HG03064 (cell line): ENCODE measurements at regions not wholly inside any gene's neighbourhood (a gene's known extent, or its start where the extent isn't known, plus 50 kb on each side); places are given as distances from the start of the nearest gene placed in this dataset.

Experiments
- ATAC-seq: cut with Tn5 transposase; IDR thresholded peaks from one replicate; pipeline ENCODE4 v1.9.1; 2021; ENCODE audit warnings: low read depth; ENCODE audit not compliant: unreplicated experiment

GRCh38 chr13:26897706-26898550 lies 137.3 kb upstream of the GPR12 start:
- no peak for ATAC-seq

- no peak for ATAC-seq
Measured at GRCh38 chr13:26896986-26897668, 136.5 kb upstream of the GPR12 start.

- ATAC-seq, result no peak
Measured at GRCh38 chr13:26895808-26896466, 135.4 kb upstream of the GPR12 start.

GRCh38 chr13:26895081-26895807 lies 134.7 kb upstream of the GPR12 start:
- ATAC-seq, result no peak

DNA sequence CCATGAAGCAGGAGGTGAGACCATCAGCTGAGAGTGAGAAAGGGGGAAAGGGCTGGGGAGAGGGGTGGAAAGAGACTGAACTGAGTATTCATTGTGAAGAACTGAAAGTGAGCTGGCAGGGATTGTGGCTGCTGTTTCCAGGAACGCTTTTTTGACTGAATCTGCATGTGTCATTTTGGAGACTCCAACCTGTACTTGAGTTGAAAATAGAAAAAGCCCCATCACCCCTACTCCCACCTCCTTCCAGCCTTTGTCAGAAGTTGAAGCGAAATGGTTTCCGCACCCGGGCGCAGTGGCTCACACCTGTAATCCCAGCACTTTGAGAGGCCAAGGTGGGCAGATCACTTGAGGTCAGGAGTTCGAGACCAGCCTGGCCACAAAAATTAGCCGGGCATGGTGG lies 128.0 kb upstream of the GPR12 start:
- no peak for ATAC-seq

- no peak for ATAC-seq
Measured at GRCh38 chr13:26887594-26887993, 127.0 kb upstream of the GPR12 start.

DNA sequence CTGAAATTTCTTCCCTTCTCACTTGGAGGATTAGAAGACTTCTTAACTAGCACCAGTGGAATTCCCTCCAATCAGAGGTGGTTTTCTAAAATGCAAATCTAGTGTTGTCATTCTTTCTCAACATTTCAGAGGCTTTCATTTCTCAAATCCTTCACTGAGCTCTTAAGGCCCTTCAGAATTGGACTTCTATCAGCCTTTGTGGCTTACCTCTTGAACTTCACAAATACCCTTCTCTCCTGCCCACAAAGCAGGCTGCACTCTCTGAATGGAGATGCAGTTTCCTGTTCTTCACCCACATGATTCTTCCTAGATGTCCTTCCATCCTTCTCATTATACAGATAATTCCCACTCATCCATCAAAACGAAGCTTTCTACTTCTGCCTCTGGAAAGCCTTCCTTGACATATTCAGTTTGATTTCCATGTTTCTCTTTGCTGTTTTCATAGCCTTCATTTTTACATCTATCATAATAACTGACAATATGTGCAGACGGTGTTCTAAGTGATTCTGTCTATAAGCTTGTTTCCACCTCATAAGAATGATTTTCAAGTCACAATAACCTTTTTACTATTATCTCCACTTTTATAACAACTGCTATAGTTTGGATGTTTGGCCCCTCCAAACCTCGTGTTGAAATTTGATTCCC lies 123.1 kb upstream of the GPR12 start:
- ATAC-seq, result no peak

- no peak for ATAC-seq
Measured at GRCh38 chr13:26882731-26883130, 122.1 kb upstream of the GPR12 start.

GRCh38 chr13:26881154-26881553 lies 120.6 kb upstream of the GPR12 start:
- no peak for ATAC-seq

- no peak for ATAC-seq
Measured at GRCh38 chr13:26880735-26881134, 120.1 kb upstream of the GPR12 start.

DNA sequence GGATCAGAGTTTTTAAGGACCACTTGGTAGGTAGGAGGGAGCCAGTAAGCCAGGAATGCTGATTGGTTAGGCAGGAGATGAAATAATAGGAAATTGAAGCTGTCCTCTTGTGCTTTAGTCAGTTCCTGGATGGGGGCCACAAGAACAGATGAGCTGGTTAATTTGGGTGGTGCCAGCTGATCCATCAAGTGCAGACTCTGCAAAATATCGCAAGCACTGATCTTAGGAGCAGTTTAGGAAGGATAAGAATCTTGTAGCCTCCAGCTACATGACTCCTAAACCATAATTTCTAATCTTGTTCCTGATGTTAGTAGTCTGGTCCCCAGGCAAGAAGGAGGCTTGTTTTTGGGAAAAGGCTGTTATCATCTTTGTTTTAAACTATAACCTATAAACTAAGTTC lies 117.9 kb upstream of the GPR12 start:
- ATAC-seq, result no peak

DNA sequence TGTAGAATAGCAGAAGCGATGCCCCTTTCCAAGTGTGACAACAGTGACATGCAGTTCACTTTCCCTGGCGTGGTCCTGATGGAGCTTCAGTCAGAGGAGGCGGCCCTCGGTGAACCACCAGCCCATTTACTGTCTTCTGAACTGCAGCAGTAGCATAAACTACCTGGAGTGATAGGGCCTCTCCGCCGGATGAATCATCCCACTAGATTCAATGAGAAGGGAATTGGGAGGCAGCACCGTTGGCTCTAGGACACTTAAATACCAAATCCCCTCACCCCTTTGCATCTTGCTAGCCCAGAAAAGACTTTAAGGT lies 112.8 kb upstream of the GPR12 start:
- ATAC-seq, result no peak

DNA sequence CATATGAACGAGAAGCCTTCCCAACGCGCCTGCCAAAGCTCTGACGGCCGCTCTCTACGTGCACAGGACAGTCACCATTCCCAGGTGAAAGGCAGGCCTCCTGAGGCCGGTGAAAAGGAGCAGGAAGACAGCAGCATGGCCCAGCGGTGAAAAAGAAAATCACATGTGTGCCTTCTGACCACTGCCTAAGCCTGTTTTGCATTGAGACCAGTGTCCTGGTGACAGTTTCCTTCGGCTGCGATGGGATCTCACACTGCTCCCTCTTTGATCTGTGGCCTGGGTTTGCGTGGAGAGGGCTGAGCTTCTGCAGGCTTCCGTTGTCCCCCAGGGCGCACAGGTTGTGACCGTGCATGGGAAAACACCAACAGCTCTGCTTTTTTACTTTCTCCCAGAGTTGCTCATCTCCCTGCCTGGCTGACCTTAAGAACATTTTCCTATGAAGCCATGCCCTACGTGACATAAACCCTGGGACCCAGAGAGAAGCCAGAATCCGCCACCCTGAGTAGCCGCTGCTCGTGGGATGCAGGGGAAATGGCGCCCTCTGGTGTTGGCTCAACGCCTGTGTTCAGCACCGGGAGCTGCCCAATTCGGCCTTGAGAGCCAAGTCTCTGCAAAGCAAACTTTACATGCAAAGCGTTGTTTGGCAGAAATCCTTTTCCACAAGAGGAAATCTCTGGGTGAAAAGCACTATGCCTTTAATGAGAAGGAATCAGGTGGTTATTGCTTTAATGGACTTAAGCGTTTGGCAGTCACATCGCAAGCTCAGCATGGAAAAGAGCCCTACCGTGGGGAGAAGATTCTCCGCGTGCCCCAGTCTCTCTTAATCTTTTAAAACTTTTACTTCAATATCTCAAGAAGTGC lies 112.2 kb upstream of the GPR12 start:
- no peak for ATAC-seq

DNA sequence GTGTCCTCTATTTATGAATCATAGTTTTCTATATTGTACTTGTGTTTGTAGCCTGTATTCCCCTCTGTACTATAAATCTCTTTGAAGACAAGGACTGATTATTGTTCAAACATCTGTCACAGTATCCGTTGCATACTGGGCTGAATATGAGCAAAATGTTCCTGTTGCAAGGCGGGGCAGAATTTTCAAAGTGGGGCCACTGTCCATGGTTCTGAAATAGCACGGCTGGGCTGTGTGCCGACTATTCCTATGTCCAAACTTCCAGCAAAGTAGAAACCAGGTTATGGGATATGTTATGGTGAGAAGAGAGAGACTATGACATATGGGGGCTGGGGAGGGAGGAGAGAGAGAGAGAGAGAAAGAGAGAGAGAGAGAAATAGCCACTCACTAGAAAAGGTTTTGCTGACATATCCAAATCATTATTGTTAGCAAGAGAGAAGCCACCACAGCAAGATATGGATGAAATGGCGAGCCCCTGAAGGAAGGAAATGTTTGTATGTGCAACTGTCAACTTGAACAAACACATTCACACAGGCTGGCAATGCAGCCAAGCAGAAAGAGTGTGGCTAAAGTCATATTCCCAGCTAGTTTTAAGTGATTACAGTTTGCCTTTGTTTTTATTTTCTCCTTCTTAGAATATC lies 107.0 kb upstream of the GPR12 start:
- ATAC-seq, result no peak

DNA sequence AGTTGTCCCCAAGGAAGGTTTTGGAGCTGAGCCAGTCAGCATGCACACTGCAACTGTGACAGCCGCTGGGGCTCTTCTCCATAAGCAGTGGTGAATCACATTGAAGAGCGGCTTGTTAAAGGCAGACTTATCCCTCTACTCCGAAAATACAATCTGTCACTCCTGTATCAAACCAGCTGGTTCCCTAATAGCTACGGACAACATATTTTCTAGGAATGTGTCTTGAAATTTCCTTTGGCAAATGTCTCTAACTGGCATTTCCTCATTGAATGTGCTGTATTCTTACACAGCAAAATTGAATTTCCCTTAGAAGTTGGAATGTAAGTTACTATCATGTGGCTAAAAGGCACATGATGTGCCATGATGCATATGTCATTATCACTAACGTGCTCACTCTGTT lies 104.0 kb upstream of the GPR12 start:
- no peak for ATAC-seq

DNA sequence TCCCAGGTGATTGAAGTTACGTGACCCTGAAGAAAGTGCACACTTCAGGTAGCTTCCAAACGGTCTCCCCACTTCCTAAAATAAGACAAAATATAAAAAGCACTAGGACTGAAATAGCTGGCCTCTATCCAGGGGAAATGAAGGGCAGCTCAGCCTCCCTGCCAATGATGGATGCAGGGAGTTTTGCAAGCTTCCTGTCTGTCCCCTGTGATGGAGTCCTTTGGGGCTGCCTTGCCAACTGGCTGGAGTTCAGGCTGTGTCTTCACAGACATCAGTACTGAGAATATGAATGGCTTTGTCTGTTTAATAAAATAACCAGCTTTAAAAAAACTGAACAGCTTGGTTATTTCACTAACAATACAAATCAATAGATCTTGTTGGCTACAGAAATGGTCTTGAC lies 101.4 kb upstream of the GPR12 start:
- ATAC-seq, result no peak

- ATAC-seq, result no peak
Measured at GRCh38 chr13:26855921-26856320, 95.3 kb upstream of the GPR12 start.

DNA sequence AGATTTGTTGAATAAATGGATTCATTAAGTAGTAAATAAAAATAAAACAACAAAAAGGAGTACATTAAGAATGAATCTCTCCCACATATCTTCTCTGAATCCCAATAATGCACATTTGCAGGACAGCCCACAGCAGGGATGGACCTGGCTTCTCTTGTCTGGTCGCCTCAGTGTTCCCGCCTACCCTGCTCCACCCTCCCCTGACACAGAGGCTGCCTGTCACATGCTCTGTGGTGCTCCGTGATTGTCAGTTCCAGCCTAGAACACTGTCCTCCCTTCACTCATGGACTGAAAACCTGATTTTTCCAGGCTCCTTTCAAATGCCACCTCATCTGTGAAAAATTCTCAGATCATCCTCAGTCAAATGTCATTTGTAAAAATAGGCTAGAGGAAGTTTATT lies 94.5 kb upstream of the GPR12 start:
- ATAC-seq, result no peak

GRCh38 chr13:26853323-26853722 lies 92.7 kb upstream of the GPR12 start:
- ATAC-seq, result no peak
